ENCODE measurements at regions not wholly inside any gene's neighbourhood (a gene's known extent, or its start where the extent isn't known, plus 50 kb on each side); places are given as distances from the start of the nearest gene placed in this dataset.

- TF ChIP-seq CTCF (IDR thresholded peaks at IDR 0.05) (no peak), POLR2AphosphoS5 (IDR thresholded peaks at IDR 0.05; ENCODE audit: low read depth, low read length) (no peak), TCF7L2 (IDR thresholded peaks at IDR 0.05; ENCODE audit: low read depth, low read length) (no peak), REST (IDR thresholded peaks at IDR 0.05; ENCODE audit: insufficient read depth in 1 of 2, low read depth in 2 of 2, low read length in 1 of 2) (no peak)
Measured at GRCh38 chr3:81013360-81013759, 748.1 kb downstream of the GBE1 start.

Data from Panc1 (cell line).